GM12873 (cell line): ENCODE measurements at regions not wholly inside any gene's neighbourhood (a gene's known extent, or its start where the extent isn't known, plus 50 kb on each side); places are given as distances from the start of the nearest gene placed in this dataset.

Experiments used
- CTCF ChIP-seq: IDR thresholded peaks from 2 replicates; pipeline ENCODE4 v1.5.1; 2012; ENCODE audit warnings: low read depth, mild to moderate bottlenecking, moderate library complexity, low read length, control low read depth; ENCODE audit not compliant: insufficient read depth; ENCODE audit errors: missing control alignments

- TF ChIP-seq CTCF: no peak
Measured at GRCh38 chr12:127791217-127791616, 475.8 kb upstream of the TMEM132C start.

GRCh38 chr12:127797918-127798317, 469.1 kb upstream of the TMEM132C start:
- TF ChIP-seq CTCF: no peak

DNA sequence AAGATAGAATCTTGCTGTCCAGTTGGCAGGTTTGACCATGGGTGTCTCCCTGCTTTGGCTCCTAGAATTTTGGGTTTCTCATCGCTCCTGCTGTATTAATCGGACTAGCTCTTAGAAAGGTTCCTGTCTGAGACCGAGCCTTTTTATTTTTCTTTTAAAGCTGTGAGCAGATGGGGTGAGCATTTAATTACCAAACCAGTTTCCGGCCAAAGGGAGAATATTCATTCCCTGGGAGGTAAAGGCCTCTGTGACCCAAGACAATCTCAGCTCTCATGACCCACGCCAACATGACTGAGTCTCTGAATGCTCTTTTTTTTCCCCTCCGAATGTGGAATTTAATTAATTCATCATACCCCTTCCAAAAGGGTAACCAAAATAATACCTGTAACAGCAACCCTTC, 464.7 kb upstream of the TMEM132C start:
- no peak for TF ChIP-seq CTCF

DNA sequence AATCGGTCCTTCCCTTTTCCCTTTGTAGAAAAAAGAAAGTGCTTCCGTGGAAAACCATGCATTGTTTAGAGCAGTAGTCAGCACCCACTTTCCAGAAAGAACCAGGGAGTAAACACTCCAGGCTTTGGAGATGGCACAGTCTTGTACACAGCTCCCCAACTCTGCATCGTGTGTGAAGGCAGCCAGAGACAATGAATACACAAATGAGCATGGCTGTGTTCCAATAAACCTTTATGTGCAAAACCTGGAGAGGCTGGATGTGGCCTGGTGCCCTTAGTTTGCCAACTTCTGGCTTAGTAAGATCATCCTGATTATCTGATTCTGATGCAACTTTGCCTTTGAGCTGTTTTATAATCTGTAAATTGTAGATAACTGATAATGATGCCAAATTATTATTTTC, 463.4 kb upstream of the TMEM132C start:
- TF ChIP-seq CTCF: no peak

DNA sequence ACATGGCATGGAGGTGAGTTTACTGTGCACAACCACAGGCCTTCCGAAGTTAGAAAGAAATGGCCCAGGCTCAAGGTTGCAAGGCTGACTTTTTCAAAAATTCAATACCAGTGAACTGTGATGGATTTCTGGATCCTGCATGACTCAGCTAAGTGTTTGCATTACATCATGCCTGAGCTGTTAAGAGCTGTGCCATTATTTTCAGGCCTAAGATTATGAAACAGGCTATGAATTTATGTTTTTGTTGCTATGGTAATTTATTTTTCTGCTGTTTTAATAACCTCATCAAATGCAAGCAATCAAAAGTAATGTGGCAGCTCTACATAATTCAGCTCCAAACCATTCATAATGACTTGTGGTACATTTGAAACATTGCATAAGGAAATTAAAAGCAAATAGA, 457.7 kb upstream of the TMEM132C start:
- no peak for TF ChIP-seq CTCF

GRCh38 chr12:127810041-127810440, 456.9 kb upstream of the TMEM132C start:
- no peak for TF ChIP-seq CTCF

- no peak for TF ChIP-seq CTCF
Measured at GRCh38 chr12:127811988-127812387, 455.0 kb upstream of the TMEM132C start.
